ENCODE measurements at regions not wholly inside any gene's neighbourhood (a gene's known extent, or its start where the extent isn't known, plus 50 kb on each side); places are given as distances from the start of the nearest gene placed in this dataset.

DNA sequence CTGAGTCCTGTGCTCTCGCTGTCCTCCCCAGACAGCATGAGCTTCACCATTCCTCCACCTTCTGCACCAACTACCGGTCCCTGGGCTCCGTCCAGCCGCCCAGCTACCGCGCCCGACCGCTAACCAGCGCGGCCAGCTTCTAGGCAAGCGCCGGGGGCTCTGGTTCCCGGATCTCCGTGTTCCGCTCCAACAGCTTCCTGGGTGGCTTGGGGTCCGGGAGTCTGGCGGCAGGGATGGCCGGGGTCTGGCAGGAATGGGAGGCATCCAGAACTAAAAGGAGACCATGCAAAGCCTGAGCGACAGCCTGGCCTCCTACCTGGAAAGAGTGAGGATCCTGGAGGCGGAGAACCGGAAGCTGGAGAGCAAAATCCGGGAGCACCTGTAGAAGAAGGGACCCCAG, 613.1 kb upstream of the PTGER4 start:
- Histone ChIP-seq H3T11ph (ENCODE audit: low read length) (no peak overlapping the region), H3K23ac (ENCODE audit: insufficient read length, low read depth, low read length) (no peak overlapping the region), H3K27ac (ENCODE audit: insufficient read length, low read depth, low read length) (no peak overlapping the region), H3K9me3 (ENCODE audit: control insufficient read depth, low read depth, low read length) (no peaks in the 10 kb centered on the region), H3K23me2 (ENCODE audit: insufficient read length, low read depth, low read length, poor library complexity, severe bottlenecking) (no peaks in the 10 kb centered on the region), H2BK5ac (ENCODE audit: insufficient read length, low read length) (no peak overlapping the region), H3K9ac (ENCODE audit: extremely low read depth, insufficient read length, low read length) (no peak overlapping the region), H3K4me2 (ENCODE audit: insufficient read depth, insufficient read length, low read length) (no peak overlapping the region), H3K27me3 (ENCODE audit: insufficient read depth, low read length) (no peaks in the 10 kb centered on the region), H3K18ac (ENCODE audit: insufficient read length, low read depth, low read length) (no peak overlapping the region), H2BK12ac (ENCODE audit: insufficient read length, low read depth, low read length) (no peak overlapping the region), H2BK20ac (ENCODE audit: low read depth, low read length, poor library complexity, severe bottlenecking) (no peak overlapping the region), H2BK120ac (ENCODE audit: low read depth, low read length, poor library complexity, severe bottlenecking) (no peak overlapping the region), H3K4ac (ENCODE audit: low read depth, low read length) (no peak overlapping the region), H2AFZ (ENCODE audit: low read length) (no peak overlapping the region), H3K79me1 (ENCODE audit: insufficient read depth, low read depth, low read length, poor library complexity, severe bottlenecking) (no peaks in the 10 kb centered on the region), H2BK15ac (ENCODE audit: low read depth, low read length) (no peak overlapping the region), H2AK5ac (ENCODE audit: insufficient read length, low read length) (no peak overlapping the region), H3K79me2 (ENCODE audit: insufficient read depth, low read length) (no peaks in the 10 kb centered on the region), H4K20me1 (ENCODE audit: control insufficient read depth, insufficient read depth, insufficient read length) (no peaks in the 10 kb centered on the region), H3K56ac (ENCODE audit: insufficient read length, low read depth, low read length) (no peak overlapping the region), H4K5ac (ENCODE audit: insufficient read length, low read depth, low read length) (no peak overlapping the region), H3K14ac (ENCODE audit: insufficient read depth, low read length) (no peak overlapping the region), H4K8ac (replicated peaks; ENCODE audit: insufficient read length, low read depth, low read length) (no peak overlapping the region), H4K91ac (ENCODE audit: insufficient read length, low read depth, low read length) (no peak overlapping the region), H3K4me1 (ENCODE audit: insufficient read depth, low read length) (no peaks in the 10 kb centered on the region)
- no peak overlapping the region for H3K4me3 Mint-ChIP-seq
- H3K27me3 Mint-ChIP-seq (ENCODE audit: low read depth), result no peaks in the 10 kb centered on the region
- no peak for DNase-seq
- no peaks in the 10 kb centered on the region for H3K36me3 Mint-ChIP-seq (ENCODE audit: insufficient read depth in 1 of 3, low read depth in 3 of 3)
- H3K27ac Mint-ChIP-seq, result no peak overlapping the region
- no peak for TF ChIP-seq CTCF (conservative IDR thresholded peaks at IDR 0.05)
- no peaks in the 10 kb centered on the region; a peak in 3 of 5 replicates for H3K9me3 Mint-ChIP-seq
- WGBS (ENCODE audit: extremely low coverage, insufficient read length, low lambda C conversion rate), result no CpG with 5 or more reads among the region's 22 CpGs
- peaks cover 0 to 7% of the 10 kb centered on the region in 2 experiments; a peak in 1 of 4 replicates for H3K4me1 Mint-ChIP-seq

Measured in H9 (cell line).